Glutamatergic neuron (in vitro differentiated cells): ENCODE measurements at regions not wholly inside any gene's neighbourhood (a gene's known extent, or its start where the extent isn't known, plus 50 kb on each side); places are given as distances from the start of the nearest gene placed in this dataset.

Source experiments
- DNase-seq: peaks from one replicate; pipeline ENCODE4 v3.0.0; 2022
- H3K27ac Mint-ChIP-seq: one replicate; pipeline ENCODE4 v1.8.0; 2020; ENCODE audit warnings: mild to moderate bottlenecking, mixed read lengths, inconsistent platforms; ENCODE audit not compliant: unreplicated experiment
- H3K27me3 Mint-ChIP-seq: one replicate; pipeline ENCODE4 v1.8.0; 2020; ENCODE audit warnings: mild to moderate bottlenecking, moderate library complexity, mixed read lengths, inconsistent platforms; ENCODE audit not compliant: unreplicated experiment
- H3K36me3 Mint-ChIP-seq: one replicate; pipeline ENCODE4 v1.8.0; 2020; ENCODE audit warnings: mild to moderate bottlenecking, mixed read lengths, inconsistent platforms; ENCODE audit not compliant: unreplicated experiment
- H3K4me1 Mint-ChIP-seq: one replicate; pipeline ENCODE4 v1.8.0; 2020; ENCODE audit warnings: mild to moderate bottlenecking, low read depth, mixed read lengths, inconsistent platforms; ENCODE audit not compliant: unreplicated experiment
- H3K4me3 Mint-ChIP-seq: one replicate; pipeline ENCODE4 v1.8.0; 2020; ENCODE audit warnings: mild to moderate bottlenecking, mixed read lengths, inconsistent platforms; ENCODE audit not compliant: unreplicated experiment
- H3K9me3 Mint-ChIP-seq: one replicate; pipeline ENCODE4 v1.8.0; 2020; ENCODE audit warnings: mild to moderate bottlenecking, moderate library complexity, mixed read lengths, inconsistent platforms; ENCODE audit not compliant: unreplicated experiment
- TF ChIP-seq, protein P1 (sequence below): fragments of 200-600 bp; sonication (generic); IDR thresholded peaks from one replicate; pipeline ENCODE4 v1.5.0; 2021; ENCODE audit not compliant: partially characterized antibody, unreplicated experiment

DNA sequence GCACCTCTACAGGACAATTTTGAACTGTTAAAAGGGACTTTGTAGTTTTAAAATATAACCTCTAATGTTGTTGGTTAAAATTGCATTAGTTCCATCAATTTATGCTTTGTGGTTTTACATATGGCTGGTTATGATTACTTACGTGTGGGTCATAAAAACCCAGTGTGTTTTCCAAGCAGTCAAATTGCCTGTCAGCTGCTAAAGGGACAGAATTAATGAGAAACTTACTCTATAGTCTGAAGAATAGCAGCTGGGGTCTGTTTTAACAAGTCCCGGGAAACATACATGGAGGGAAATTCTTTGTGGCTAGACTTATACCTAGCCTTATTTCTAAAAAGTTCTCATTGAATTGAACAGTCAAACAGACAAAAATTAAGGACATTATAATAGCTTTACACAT, 820.9 kb upstream of the ADGRL4 start:
- TF ChIP-seq, protein P1, sequence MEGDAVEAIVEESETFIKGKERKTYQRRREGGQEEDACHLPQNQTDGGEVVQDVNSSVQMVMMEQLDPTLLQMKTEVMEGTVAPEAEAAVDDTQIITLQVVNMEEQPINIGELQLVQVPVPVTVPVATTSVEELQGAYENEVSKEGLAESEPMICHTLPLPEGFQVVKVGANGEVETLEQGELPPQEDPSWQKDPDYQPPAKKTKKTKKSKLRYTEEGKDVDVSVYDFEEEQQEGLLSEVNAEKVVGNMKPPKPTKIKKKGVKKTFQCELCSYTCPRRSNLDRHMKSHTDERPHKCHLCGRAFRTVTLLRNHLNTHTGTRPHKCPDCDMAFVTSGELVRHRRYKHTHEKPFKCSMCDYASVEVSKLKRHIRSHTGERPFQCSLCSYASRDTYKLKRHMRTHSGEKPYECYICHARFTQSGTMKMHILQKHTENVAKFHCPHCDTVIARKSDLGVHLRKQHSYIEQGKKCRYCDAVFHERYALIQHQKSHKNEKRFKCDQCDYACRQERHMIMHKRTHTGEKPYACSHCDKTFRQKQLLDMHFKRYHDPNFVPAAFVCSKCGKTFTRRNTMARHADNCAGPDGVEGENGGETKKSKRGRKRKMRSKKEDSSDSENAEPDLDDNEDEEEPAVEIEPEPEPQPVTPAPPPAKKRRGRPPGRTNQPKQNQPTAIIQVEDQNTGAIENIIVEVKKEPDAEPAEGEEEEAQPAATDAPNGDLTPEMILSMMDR: no peak
- Mint-ChIP-seq H3K27me3 (no peaks in the 10 kb centered on the region), H3K27ac (no peak overlapping the region), H3K36me3 (no peaks in the 10 kb centered on the region), H3K4me1 (no peaks in the 10 kb centered on the region), H3K4me3 (no peak overlapping the region), H3K9me3 (no peaks in the 10 kb centered on the region)
- no peak for DNase-seq

DNA sequence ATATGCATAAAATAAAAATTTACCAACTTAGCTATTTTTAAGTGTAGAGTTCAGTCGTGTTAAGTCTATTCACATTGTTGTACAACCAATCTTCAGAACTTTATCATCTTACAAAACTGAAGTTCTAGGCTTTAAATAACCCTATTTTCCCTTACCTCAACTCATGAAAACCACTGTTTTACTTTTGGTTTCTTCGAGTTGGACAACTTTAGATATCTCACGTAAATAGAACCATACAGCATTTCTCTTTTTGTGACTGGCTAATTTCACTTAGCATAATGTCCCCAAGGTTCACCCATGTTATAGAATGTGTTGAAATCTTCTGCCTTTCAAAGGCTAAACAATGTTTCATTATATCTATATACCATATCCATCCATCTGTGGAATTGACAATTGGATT, 819.0 kb upstream of the ADGRL4 start:
- no peaks in the 10 kb centered on the region for H3K4me1 Mint-ChIP-seq
- H3K27me3 Mint-ChIP-seq: no peaks in the 10 kb centered on the region
- no peak for DNase-seq
- TF ChIP-seq, protein P1: no peak
- no peak overlapping the region for H3K4me3 Mint-ChIP-seq
- H3K9me3 Mint-ChIP-seq: no peaks in the 10 kb centered on the region
- no peak overlapping the region for H3K27ac Mint-ChIP-seq
- no peaks in the 10 kb centered on the region for H3K36me3 Mint-ChIP-seq

DNA sequence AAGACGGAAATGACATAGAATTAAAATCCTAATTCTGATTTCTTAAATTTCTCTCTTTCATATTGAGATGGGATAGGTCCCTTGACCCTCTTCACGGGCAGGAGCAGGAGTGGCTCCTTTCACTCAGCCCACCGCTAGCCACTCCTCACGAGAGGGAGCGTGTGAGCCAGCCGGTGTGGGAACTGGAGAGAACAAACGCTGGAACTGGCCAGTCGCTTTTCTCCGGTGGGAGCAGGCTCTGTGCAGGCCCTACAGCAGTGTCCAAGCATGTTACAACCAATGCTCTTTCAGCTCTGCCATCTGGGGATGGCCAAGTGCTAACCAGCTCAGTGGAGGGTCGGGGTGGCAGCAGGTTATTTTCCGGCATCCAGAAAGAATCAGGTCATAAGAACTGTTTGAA, 815.5 kb upstream of the ADGRL4 start:
- Mint-ChIP-seq H3K27me3 (no peaks in the 10 kb centered on the region), H3K4me3 (no peak overlapping the region)
- TF ChIP-seq, protein P1: no peak

DNA sequence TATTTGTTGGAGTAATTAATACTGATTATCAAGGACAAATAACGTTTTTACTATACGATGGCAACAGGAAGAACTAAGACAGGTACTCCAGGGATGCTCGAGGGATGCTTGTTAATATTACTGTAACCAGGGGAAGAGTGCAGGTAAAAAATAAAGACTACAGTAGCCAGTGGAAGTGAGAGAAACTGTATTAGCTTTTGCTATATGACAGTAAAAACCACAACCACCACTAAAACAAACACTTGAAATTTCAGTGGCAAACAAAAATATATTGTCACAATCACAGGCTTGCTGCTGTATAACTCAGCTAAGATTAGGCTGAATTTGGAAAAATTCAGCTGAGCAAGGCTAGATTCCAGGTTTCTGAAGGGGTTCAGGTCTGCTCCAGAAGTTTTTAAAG, 812.6 kb upstream of the ADGRL4 start:
- no peaks in the 10 kb centered on the region for H3K4me1 Mint-ChIP-seq
- TF ChIP-seq, protein P1: no peak

More for the DNA sequence above, 815.5 kb upstream of the ADGRL4 start:
- no peak overlapping the region for H3K27ac Mint-ChIP-seq
- H3K36me3 Mint-ChIP-seq: no peaks in the 10 kb centered on the region
- no peaks in the 10 kb centered on the region for H3K4me1 Mint-ChIP-seq
- H3K9me3 Mint-ChIP-seq: no peaks in the 10 kb centered on the region
- no peak for DNase-seq

DNA sequence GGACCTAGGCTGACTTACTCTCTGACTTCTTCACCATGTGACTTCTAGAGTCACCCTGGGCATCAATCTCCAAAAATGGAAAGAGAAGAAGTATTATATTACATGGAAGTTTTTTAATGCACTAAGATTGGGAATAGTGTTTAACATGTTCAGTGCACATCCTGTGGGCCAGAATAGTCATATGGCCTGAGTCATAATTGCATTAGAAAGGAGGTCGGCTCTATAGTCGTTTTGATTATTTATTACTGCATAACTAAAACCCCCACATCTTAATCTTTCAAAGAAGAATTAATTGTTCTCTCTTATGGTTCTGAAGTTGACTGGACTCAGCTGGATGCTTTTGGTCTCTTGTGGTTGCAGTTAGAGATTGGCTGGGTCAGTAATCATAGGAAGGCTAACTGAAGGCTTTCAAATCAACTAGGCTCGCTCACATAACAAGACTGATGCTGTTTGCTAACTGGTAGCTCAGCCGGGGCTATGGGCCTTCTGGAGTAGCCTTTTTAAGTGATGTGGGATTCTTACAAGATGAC, 810.6 kb upstream of the ADGRL4 start:
- Mint-ChIP-seq H3K4me3 (no peak overlapping the region), H3K4me1 (no peaks in the 10 kb centered on the region), H3K9me3 (no peaks in the 10 kb centered on the region), H3K27me3 (no peaks in the 10 kb centered on the region), H3K27ac (no peak overlapping the region), H3K36me3 (no peaks in the 10 kb centered on the region)
- no peak for DNase-seq
- TF ChIP-seq, protein P1: no peak

More for the DNA sequence above, 812.6 kb upstream of the ADGRL4 start:
- Mint-ChIP-seq H3K9me3 (no peaks in the 10 kb centered on the region), H3K27ac (no peak overlapping the region), H3K36me3 (no peaks in the 10 kb centered on the region), H3K27me3 (no peaks in the 10 kb centered on the region), H3K4me3 (no peak overlapping the region)
- no peak for DNase-seq
